ENCODE measurements at regions not wholly inside any gene's neighbourhood (a gene's known extent, or its start where the extent isn't known, plus 50 kb on each side); places are given as distances from the start of the nearest gene placed in this dataset.

DNA sequence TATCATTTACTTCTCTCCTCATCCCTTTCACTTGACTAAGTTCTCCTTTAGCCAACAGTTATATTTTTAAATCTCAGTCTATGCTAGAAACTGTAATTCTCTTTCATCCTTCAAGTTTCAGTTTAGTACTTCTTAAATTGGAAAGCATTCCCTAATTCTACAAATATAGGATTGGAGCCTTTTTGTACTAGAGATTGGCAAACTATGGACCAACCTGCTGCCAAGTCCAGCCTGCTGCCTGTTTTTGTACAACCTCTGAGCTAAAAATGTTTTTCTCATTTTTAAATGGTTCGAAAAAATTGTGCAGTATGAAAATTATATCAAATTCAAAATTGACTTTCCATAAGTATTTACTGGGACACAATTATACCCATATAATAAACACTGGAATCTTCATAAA, 1381.5 kb upstream of the SPRY2 start:
- TF ChIP-seq POLR2AphosphoS5 (IDR thresholded peaks at IDR 0.05; ENCODE audit: low read depth) = no peak
- no peak for TF ChIP-seq SPI1 (IDR thresholded peaks at IDR 0.05; ENCODE audit: borderline replicate concordance, low read depth)

Data from HL-60 (cell line).